Endothelial cell of umbilical vein (primary cell): ENCODE measurements at regions not wholly inside any gene's neighbourhood (a gene's known extent, or its start where the extent isn't known, plus 50 kb on each side); places are given as distances from the start of the nearest gene placed in this dataset.
"Not testable (repeated sequence)": the region's sequence is repeated elsewhere in the genome, so short reads cannot be mapped to it uniquely, and the experiment has no call there.

ENCODE experiments used
- EZH2 ChIP-seq: IDR thresholded peaks from 2 replicates; pipeline ENCODE4 v1.6.1; 2012; ENCODE audit warnings: borderline replicate concordance, low read depth, mild to moderate bottlenecking, moderate library complexity, low read length, inconsistent platforms; ENCODE audit not compliant: severe bottlenecking
- GATA2 ChIP-seq: IDR thresholded peaks from 2 replicates; pipeline ENCODE4 v1.7.0; 2011; ENCODE audit warnings: low read depth, mild to moderate bottlenecking, moderate library complexity, mixed read lengths, low read length; ENCODE audit not compliant: insufficient read length, insufficient read depth
- POLR2A ChIP-seq: IDR thresholded peaks from 2 replicates; pipeline ENCODE4 v1.6.1; 2012; ENCODE audit warnings: low read depth, mild to moderate bottlenecking, control low read depth, low read length
- POLR2AphosphoS5 ChIP-seq: IDR thresholded peaks from 2 replicates; pipeline ENCODE4 v1.6.1; 2012; ENCODE audit warnings: low read depth, mild to moderate bottlenecking, control low read depth, low read length, moderate library complexity; ENCODE audit not compliant: insufficient read depth
- TF ChIP-seq, protein P1 (sequence below), 2 donors: IDR thresholded peaks; 1 replicate in 1 of 2; 2 replicates in 1 of 2; pipeline ENCODE4 v1.5.1; 2011; ENCODE audit warnings: low read length in 2 of 2, mild to moderate bottlenecking in 2 of 2, moderate library complexity in 2 of 2, control low read depth in 1 of 2, inconsistent platforms in 1 of 2, low read depth in 1 of 2; ENCODE audit not compliant: insufficient read depth in 1 of 2; ENCODE audit errors: extremely low read depth in 1 of 2

DNA sequence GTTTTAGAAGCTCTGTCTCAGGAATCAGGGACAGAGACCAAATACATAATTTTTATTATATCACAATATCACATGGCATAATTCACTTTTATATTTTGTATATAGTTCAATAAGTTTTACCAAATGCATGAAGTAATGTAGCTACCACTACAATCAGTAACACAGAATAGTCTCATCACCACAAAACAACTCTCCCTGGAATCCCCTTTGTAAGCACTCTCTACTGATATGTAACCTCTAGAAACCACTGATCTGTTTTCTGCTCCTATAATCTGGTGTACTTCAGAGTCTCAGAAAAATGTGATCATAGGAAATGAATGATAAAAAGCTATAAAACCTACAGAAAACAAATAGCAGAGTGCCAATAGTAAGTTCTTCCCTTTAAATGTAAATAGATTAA, 1465.9 kb downstream of the SPATA31A7 start:
- TF ChIP-seq, protein P1, sequence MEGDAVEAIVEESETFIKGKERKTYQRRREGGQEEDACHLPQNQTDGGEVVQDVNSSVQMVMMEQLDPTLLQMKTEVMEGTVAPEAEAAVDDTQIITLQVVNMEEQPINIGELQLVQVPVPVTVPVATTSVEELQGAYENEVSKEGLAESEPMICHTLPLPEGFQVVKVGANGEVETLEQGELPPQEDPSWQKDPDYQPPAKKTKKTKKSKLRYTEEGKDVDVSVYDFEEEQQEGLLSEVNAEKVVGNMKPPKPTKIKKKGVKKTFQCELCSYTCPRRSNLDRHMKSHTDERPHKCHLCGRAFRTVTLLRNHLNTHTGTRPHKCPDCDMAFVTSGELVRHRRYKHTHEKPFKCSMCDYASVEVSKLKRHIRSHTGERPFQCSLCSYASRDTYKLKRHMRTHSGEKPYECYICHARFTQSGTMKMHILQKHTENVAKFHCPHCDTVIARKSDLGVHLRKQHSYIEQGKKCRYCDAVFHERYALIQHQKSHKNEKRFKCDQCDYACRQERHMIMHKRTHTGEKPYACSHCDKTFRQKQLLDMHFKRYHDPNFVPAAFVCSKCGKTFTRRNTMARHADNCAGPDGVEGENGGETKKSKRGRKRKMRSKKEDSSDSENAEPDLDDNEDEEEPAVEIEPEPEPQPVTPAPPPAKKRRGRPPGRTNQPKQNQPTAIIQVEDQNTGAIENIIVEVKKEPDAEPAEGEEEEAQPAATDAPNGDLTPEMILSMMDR (IDR thresholded peaks at IDR 0.05; ENCODE audit: extremely low read depth in 1 of 2, insufficient read depth in 1 of 2, low read depth in 1 of 2, low read length in 2 of 2), result not testable (repeated sequence)
- TF ChIP-seq POLR2A, GATA2, EZH2, POLR2AphosphoS5: not testable (repeated sequence)
